Retinal pigment epithelial cell (primary cell): ENCODE measurements at regions not wholly inside any gene's neighbourhood (a gene's known extent, or its start where the extent isn't known, plus 50 kb on each side); places are given as distances from the start of the nearest gene placed in this dataset.
"Not testable (repeated sequence)": the region's sequence is repeated elsewhere in the genome, so short reads cannot be mapped to it uniquely, and the experiment has no call there.

ENCODE experiments used
- DNase-seq: peaks from one replicate; pipeline ENCODE4 v3.0.0-alpha.2; 2010; ENCODE audit warnings: low read depth
- H3K4me3 ChIP-seq: 2 replicates; pipeline ENCODE4 v1.5.1; 2011; ENCODE audit warnings: mild to moderate bottlenecking, low read length, control low read depth, moderate library complexity
- TF ChIP-seq, protein P1 (sequence below): conservative IDR thresholded peaks from 2 replicates; pipeline ENCODE4 v1.5.1; 2011; ENCODE audit warnings: low read depth, low read length, control low read depth, inconsistent platforms

DNA sequence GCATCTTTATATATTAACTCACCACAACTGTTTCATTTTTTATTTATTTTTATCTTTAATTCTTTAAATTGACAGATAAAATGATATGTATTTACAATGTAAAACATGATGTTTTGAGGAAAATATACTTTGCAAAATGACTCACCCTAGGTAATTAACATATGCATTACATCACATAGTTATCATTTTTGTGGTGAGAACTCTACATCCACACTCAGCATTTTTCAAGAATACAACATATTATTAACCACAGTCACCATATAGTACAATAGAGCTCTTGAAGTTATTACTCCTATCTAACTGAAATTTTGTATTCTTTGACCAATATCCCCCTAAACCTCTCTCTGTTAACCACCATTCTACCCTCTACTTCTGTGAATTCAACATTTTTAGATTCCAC lies 194.7 kb upstream of the KIF2B start:
- TF ChIP-seq, protein P1, sequence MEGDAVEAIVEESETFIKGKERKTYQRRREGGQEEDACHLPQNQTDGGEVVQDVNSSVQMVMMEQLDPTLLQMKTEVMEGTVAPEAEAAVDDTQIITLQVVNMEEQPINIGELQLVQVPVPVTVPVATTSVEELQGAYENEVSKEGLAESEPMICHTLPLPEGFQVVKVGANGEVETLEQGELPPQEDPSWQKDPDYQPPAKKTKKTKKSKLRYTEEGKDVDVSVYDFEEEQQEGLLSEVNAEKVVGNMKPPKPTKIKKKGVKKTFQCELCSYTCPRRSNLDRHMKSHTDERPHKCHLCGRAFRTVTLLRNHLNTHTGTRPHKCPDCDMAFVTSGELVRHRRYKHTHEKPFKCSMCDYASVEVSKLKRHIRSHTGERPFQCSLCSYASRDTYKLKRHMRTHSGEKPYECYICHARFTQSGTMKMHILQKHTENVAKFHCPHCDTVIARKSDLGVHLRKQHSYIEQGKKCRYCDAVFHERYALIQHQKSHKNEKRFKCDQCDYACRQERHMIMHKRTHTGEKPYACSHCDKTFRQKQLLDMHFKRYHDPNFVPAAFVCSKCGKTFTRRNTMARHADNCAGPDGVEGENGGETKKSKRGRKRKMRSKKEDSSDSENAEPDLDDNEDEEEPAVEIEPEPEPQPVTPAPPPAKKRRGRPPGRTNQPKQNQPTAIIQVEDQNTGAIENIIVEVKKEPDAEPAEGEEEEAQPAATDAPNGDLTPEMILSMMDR = no peak
- DNase-seq = peak; percentile 34

DNA sequence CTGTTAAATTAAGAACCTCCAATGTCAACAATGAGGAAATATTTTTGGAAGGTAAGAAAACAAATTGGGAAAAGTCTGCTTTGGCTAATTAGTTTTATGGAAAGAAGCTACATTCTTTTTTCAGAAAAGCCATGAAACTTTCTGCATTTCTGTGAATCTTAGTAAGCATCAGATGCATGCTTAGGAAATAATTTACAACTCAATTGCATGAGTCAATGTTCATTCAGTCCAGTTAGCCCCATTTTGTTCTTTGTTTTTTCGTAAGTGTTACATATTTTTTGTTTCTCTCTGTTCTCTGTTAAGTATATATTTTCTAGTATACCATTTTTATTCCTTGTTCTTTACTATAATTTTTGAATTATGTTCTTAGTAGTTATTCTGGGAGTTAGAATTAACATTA lies 195.2 kb upstream of the KIF2B start:
- DNase-seq = peak; percentile 23
- no peak overlapping the region for H3K4me3 ChIP-seq
- TF ChIP-seq, protein P1 = no peak

More for the DNA sequence above, 194.7 kb upstream of the KIF2B start:
- H3K4me3 ChIP-seq = no peak overlapping the region

DNA sequence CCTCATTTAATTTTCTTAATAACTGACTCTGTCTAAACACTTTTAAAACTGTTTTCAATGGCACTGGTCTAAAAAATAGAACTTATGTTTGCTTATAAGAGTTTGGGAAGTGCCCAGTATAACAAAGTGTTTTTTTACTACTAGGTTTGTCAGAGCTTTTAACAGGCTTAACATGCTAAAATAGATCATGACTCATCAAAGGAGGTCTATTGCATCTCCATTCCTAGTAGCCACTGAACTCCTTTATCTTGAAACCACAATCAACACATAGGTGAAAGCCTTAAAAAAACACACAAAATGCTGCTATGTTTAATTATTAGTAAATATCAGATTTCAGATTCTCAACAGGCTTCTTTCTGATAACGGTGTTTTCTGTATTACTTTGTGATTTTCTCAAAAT lies 196.4 kb upstream of the KIF2B start:
- peak; percentile 49 for DNase-seq
- TF ChIP-seq, protein P1 = no peak
- no peak overlapping the region for H3K4me3 ChIP-seq

DNA sequence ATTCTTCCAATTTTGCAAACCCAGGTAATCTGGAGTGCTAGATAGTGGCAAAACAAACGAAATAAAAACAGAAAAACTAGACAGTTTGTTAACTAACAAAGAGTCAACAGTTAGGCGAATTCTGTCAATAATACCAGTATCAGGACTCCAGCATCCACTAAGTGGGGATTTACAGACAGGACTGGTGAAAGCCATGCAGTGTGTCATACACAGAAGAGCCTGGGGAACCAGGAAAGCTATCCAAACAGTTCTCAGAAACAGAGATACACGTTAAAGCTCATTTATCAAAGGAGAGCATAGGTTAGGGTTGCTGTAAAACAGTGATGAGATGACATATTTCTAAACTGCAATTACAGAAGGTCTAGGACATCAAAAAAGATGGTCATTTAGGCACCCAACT lies 203.7 kb upstream of the KIF2B start:
- no peak for DNase-seq
- H3K4me3 ChIP-seq = no peak overlapping the region
- TF ChIP-seq, protein P1 = no peak

DNA sequence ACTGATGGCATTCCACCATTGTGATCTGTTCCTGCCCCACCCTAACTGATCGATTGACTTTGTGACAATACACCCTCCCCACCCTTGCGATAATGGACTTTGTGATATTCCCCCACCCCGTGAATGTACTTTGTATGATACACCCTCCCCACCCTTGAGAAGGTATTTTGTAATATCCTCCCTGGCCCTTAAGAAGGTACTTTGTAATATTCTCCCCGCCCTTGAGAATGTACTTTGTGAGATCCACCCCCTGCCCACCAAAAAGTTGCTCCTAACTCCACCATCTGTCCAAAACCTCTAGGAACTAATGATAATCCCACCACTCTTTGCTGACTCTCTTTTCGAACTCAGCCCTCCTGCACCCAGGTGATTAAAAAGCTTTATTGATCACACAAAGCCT lies 214.5 kb upstream of the KIF2B start:
- not testable (repeated sequence) for H3K4me3 ChIP-seq, DNase-seq

DNA sequence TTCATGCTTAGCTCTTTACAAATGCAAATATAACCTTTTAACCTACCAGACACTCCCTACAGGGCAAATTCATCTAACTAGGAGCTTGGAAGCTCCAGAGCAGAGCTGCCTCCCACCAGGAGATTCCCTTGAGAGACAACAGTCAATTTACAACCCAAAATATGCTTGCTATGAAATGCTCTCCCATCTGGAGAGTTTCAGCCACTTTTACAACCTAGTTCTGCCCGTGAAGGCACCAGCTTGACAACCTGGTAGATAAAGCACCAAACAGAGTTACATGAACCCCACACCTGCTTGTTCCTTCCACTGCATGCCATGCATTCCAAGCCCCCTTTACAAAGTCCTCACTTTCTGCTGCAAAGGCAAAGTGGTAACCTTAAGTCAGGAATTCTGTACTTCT lies 215.3 kb upstream of the KIF2B start:
- no peak for DNase-seq
- TF ChIP-seq, protein P1 = no peak
- H3K4me3 ChIP-seq = no peak overlapping the region

DNA sequence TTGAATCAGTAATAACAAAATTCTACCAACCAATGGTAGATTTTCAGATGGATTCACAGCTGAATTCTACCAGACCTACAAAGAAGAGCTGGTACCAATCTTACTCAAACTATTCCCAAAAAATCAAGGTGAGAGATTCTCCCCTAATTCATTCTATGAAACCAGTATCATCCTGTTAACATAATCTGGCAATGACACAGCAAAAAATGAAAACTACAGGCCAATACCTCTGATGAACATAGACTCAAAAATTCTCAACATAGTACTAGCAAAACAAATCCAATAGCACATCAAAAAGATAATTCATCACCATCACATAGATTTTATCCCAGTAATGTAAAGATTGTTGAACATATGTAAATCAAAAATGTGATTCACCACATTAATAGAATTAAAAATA lies 234.4 kb upstream of the KIF2B start:
- TF ChIP-seq, protein P1 = no peak
- H3K4me3 ChIP-seq = no peak overlapping the region
- DNase-seq = no peak

DNA sequence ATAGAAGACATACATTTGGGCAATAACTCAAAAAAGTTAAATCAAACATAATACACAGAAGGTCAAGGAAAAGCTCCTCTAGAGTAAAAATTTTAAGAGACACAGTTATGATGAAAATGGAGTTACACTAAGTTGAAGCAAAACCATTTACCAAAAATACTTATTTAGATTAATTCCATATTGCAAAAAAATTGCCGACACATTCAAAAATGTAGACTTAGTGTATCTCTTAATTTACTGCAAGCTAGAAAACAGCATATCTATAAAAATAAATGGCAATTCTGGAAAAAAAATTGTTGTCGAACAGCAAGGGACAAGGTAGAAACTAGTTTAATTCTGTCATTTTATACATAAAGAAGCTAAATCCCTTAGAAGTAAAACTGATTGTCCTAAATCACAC lies 248.7 kb upstream of the KIF2B start:
- TF ChIP-seq, protein P1 = no peak
- no peak overlapping the region for H3K4me3 ChIP-seq
- DNase-seq = no peak
